PFSK-1 (cell line): ENCODE measurements at regions not wholly inside any gene's neighbourhood (a gene's known extent, or its start where the extent isn't known, plus 50 kb on each side); places are given as distances from the start of the nearest gene placed in this dataset.

Experiments
- FOXP2 ChIP-seq: optimal IDR thresholded peaks from 2 replicates; pipeline ENCODE3; 2011; ENCODE audit warnings: borderline replicate concordance, control low read depth, inconsistent platforms; ENCODE audit not compliant: insufficient read depth; ENCODE audit errors: extremely low read length, extremely low read depth
- POLR2AphosphoS5 ChIP-seq: IDR thresholded peaks from 2 replicates; pipeline ENCODE4 v1.6.1; 2012; ENCODE audit warnings: low read depth, mild to moderate bottlenecking, control low read depth, low read length, moderate library complexity
- REST ChIP-seq, 2 experiments: IDR thresholded peaks; 2 replicates each; pipeline versions ENCODE4 v1.6.1 to v1.8.0; 2011 to 2012; ENCODE audit warnings: low read depth in 2 of 2, low read length in 2 of 2, control low read depth in 1 of 2, inconsistent platforms in 1 of 2, mild to moderate bottlenecking in 1 of 2, moderate library complexity in 1 of 2; ENCODE audit not compliant: insufficient read depth in 1 of 2
- SIN3A ChIP-seq: IDR thresholded peaks from 2 replicates; pipeline ENCODE4 v1.6.1; 2012; ENCODE audit warnings: mild to moderate bottlenecking, low read length, moderate library complexity, borderline replicate concordance; ENCODE audit not compliant: insufficient read depth
- TAF1 ChIP-seq: IDR thresholded peaks from 2 replicates; pipeline ENCODE4 v1.6.1; 2012; ENCODE audit warnings: low read length, control low read depth, borderline replicate concordance; ENCODE audit not compliant: insufficient read depth

DNA sequence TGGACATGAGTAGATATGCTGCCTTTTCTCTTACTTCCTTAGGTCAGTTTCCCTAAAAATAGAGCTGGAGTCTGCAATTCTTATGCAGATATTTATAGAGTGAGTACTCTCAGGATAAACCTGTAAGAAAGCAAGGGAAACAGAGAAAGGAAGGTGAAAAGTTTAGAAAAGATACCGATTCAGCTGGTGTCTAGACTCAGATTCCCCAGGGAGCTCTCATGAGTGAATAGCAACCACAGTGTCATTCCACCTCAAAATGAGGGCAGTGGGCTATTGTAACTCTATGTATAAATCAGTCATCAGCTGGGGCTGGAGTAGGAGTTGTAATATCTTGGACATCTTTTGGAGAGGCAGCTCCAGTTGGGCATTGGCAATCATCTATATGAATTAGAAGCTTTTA is 1485.1 kb upstream of the TMEFF2 start:
- TF ChIP-seq TAF1 (no peak), FOXP2 (no peak), REST (IDR thresholded peaks at IDR 0.05; ENCODE audit: insufficient read depth in 1 of 2, low read depth in 2 of 2, low read length in 2 of 2) (no peak), SIN3A (no peak), POLR2AphosphoS5 (no peak)

DNA sequence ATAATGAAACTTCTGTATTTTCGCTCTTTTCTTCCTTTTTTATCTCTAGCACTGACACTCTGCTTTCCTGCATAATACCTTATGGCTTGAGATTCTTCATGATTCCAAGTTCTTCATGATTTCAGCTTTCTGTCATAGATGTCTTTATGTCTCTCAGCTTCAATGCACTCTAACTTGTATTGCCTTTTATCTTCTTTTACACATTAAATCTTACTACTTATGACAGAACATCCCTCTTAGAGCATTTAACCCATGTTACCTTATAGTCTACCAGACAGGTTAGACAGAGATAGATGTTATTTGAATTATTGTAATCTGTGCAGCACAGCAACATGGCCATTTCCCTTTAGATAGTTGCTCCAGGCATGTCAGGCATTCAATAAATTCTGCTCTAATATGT is 1475.7 kb upstream of the TMEFF2 start:
- TF ChIP-seq SIN3A = no peak
- TF ChIP-seq REST (IDR thresholded peaks at IDR 0.05; ENCODE audit: insufficient read depth in 1 of 2, low read depth in 2 of 2, low read length in 2 of 2) = no peak
- TF ChIP-seq TAF1 = no peak
- TF ChIP-seq FOXP2 = no peak
- TF ChIP-seq POLR2AphosphoS5 = no peak

- no peak for TF ChIP-seq FOXP2
- no peak for TF ChIP-seq POLR2AphosphoS5
- no peak for TF ChIP-seq TAF1
- no peak for TF ChIP-seq REST (IDR thresholded peaks at IDR 0.05; ENCODE audit: insufficient read depth in 1 of 2, low read depth in 2 of 2, low read length in 2 of 2)
Measured at GRCh38 chr2:193668557-193669323, 1474.0 kb upstream of the TMEFF2 start.

DNA sequence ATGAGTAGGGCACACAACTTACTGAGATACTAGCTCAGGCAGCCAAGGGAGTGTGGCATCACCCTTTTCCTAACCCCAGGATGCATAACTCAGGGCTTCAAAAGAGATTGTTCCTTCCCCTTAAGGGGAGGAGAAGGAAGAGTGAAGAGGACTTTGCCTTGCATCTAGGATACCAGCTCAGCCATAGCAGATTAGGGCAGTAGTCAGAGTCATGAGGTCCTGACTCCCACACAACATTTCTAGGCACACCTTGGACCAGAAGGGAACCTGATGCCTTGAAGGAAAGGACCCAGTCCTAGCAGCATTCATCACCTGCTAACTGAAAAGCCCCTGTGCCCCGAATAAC is 1433.2 kb upstream of the TMEFF2 start:
- no peak for TF ChIP-seq FOXP2
- TF ChIP-seq POLR2AphosphoS5 = no peak
- TF ChIP-seq REST (IDR thresholded peaks at IDR 0.05; ENCODE audit: insufficient read depth in 1 of 2, low read depth in 2 of 2, low read length in 2 of 2) = no peak

- TF ChIP-seq REST (IDR thresholded peaks at IDR 0.05; ENCODE audit: insufficient read depth in 1 of 2, low read depth in 2 of 2, low read length in 2 of 2) = no peak
- TF ChIP-seq SIN3A = no peak
- TF ChIP-seq FOXP2 = no peak
- TF ChIP-seq TAF1 = no peak
- no peak for TF ChIP-seq POLR2AphosphoS5
Measured at GRCh38 chr2:193627187-193627926, 1432.6 kb upstream of the TMEFF2 start.
